ENCODE measurements at regions not wholly inside any gene's neighbourhood (a gene's known extent, or its start where the extent isn't known, plus 50 kb on each side); places are given as distances from the start of the nearest gene placed in this dataset.
"Not testable (repeated sequence)": the region's sequence is repeated elsewhere in the genome, so short reads cannot be mapped to it uniquely, and the experiment has no call there.

GRCh38 chrY:14356154-14356553 lies 168.2 kb upstream of the NLGN4Y start:
- no peak for DNase-seq (ENCODE audit: low spot score)

- no peak for DNase-seq (ENCODE audit: low spot score)
Measured at GRCh38 chrY:14360748-14361500, 163.4 kb upstream of the NLGN4Y start.

- DNase-seq (ENCODE audit: low spot score): no peak
Measured at GRCh38 chrY:14373608-14374007, 150.7 kb upstream of the NLGN4Y start.

- DNase-seq (ENCODE audit: low spot score): no peak
Measured at GRCh38 chrY:14378217-14378616, 146.1 kb upstream of the NLGN4Y start.

GRCh38 chrY:14410549-14411030 lies 113.7 kb upstream of the NLGN4Y start:
- DNase-seq (ENCODE audit: low spot score): not testable (repeated sequence)

GRCh38 chrY:14411334-14411733 lies 113.0 kb upstream of the NLGN4Y start:
- DNase-seq (ENCODE audit: low spot score): no peak

GRCh38 chrY:14436546-14436945 lies 87.8 kb upstream of the NLGN4Y start:
- no peak for DNase-seq (ENCODE audit: low spot score)

- no peak for DNase-seq (ENCODE audit: low spot score)
Measured at GRCh38 chrY:14437626-14438025, 86.7 kb upstream of the NLGN4Y start.

GRCh38 chrY:14438395-14438794 lies 85.9 kb upstream of the NLGN4Y start:
- DNase-seq (ENCODE audit: low spot score): no peak

- no peak for DNase-seq (ENCODE audit: low spot score)
Measured at GRCh38 chrY:14444550-14444949, 79.8 kb upstream of the NLGN4Y start.

- DNase-seq (ENCODE audit: low spot score): no peak
Measured at GRCh38 chrY:14468151-14468683, 56.1 kb upstream of the NLGN4Y start.

GRCh38 chrY:14472421-14472820 lies 51.9 kb upstream of the NLGN4Y start:
- no peak for DNase-seq (ENCODE audit: low spot score)

- DNase-seq (ENCODE audit: low spot score): no peak
Measured at GRCh38 chrY:14473320-14473719, 51.0 kb upstream of the NLGN4Y start.

All from D341Med (cell line).